ENCODE measurements at regions not wholly inside any gene's neighbourhood (a gene's known extent, or its start where the extent isn't known, plus 50 kb on each side); places are given as distances from the start of the nearest gene placed in this dataset.

- Histone ChIP-seq H3K36me3 (ENCODE audit: insufficient read depth, low read length) (no peaks in the 10 kb centered on the region), H4K20me1 (ENCODE audit: insufficient read depth, low read length) (no peaks in the 10 kb centered on the region), H3K27me3 (ENCODE audit: insufficient read depth, low read length, poor library complexity) (no peaks in the 10 kb centered on the region), H3K27ac (ENCODE audit: low read length) (no peak overlapping the region), H3K4me2 (ENCODE audit: insufficient read depth, low read length) (no peak overlapping the region), H3K79me2 (ENCODE audit: insufficient read depth, low read length) (no peaks in the 10 kb centered on the region), H3K9me3 (ENCODE audit: insufficient read depth, low read length, severe bottlenecking) (no peaks in the 10 kb centered on the region), H3K4me3 (ENCODE audit: low read depth in 1 of 2, low read length in 2 of 2) (no peak overlapping the region), H3K4me1 (ENCODE audit: insufficient read depth, low read length) (peaks cover 35% of the 10 kb centered on the region), H3K9ac (ENCODE audit: low read depth, low read length) (no peak overlapping the region), H2AFZ (ENCODE audit: low read depth, low read length) (no peak overlapping the region)
- TF ChIP-seq CTCF (IDR thresholded peaks at IDR 0.05; ENCODE audit: borderline replicate concordance, extremely low read depth, low read length, poor library complexity, severe bottlenecking) (no peak), EZH2 (IDR thresholded peaks at IDR 0.05; ENCODE audit: borderline replicate concordance, low read depth, low read length, severe bottlenecking) (no peak)
- DNase-seq (no peak), ATAC-seq (ENCODE audit: insufficient read depth, low read depth) (no peak)
Measured at GRCh38 chrX:79078114-79078513, 66.4 kb upstream of the GPR174 start.

GRCh38 chrX:79079477-79079876 lies 65.0 kb upstream of the GPR174 start:
- Histone ChIP-seq H3K9ac (ENCODE audit: low read depth, low read length) (no peak overlapping the region), H3K9me3 (ENCODE audit: insufficient read depth, low read length, severe bottlenecking) (no peaks in the 10 kb centered on the region), H3K27ac (ENCODE audit: low read length) (no peak overlapping the region), H3K4me3 (ENCODE audit: low read depth in 1 of 2, low read length in 2 of 2) (no peak overlapping the region), H4K20me1 (ENCODE audit: insufficient read depth, low read length) (no peaks in the 10 kb centered on the region), H3K4me1 (ENCODE audit: insufficient read depth, low read length) (peaks cover 43% of the 10 kb centered on the region), H3K36me3 (ENCODE audit: insufficient read depth, low read length) (no peaks in the 10 kb centered on the region), H2AFZ (ENCODE audit: low read depth, low read length) (no peak overlapping the region), H3K4me2 (ENCODE audit: insufficient read depth, low read length) (no peak overlapping the region), H3K79me2 (ENCODE audit: insufficient read depth, low read length) (no peaks in the 10 kb centered on the region), H3K27me3 (ENCODE audit: insufficient read depth, low read length, poor library complexity) (no peaks in the 10 kb centered on the region)
- no peak for TF ChIP-seq EZH2 (IDR thresholded peaks at IDR 0.05; ENCODE audit: borderline replicate concordance, low read depth, low read length, severe bottlenecking)
- no peak for TF ChIP-seq CTCF (IDR thresholded peaks at IDR 0.05; ENCODE audit: borderline replicate concordance, extremely low read depth, low read length, poor library complexity, severe bottlenecking)
- no peak for ATAC-seq (ENCODE audit: insufficient read depth, low read depth)
- no peak for DNase-seq

- DNase-seq, result no peak
- no peak for ATAC-seq (ENCODE audit: insufficient read depth, low read depth)
- TF ChIP-seq EZH2 (IDR thresholded peaks at IDR 0.05; ENCODE audit: borderline replicate concordance, low read depth, low read length, severe bottlenecking) (no peak), CTCF (IDR thresholded peaks at IDR 0.05; ENCODE audit: borderline replicate concordance, extremely low read depth, low read length, poor library complexity, severe bottlenecking) (no peak)
- no peak overlapping the region for H3K4me2 ChIP-seq (ENCODE audit: insufficient read depth, low read length)
- H3K27me3 ChIP-seq (ENCODE audit: insufficient read depth, low read length, poor library complexity), result no peaks in the 10 kb centered on the region
- no peak overlapping the region for H3K4me3 ChIP-seq (ENCODE audit: low read depth in 1 of 2, low read length in 2 of 2)
- peaks cover 43% of the 10 kb centered on the region for H3K4me1 ChIP-seq (ENCODE audit: insufficient read depth, low read length)
- 0 out of 2 replicates have a peak overlapping the region, but pooled peaks have one; percentile 26 for H3K27ac ChIP-seq (ENCODE audit: low read length)
- no peak overlapping the region for H3K9ac ChIP-seq (ENCODE audit: low read depth, low read length)
- H4K20me1 ChIP-seq (ENCODE audit: insufficient read depth, low read length), result no peaks in the 10 kb centered on the region
- no peaks in the 10 kb centered on the region for H3K79me2 ChIP-seq (ENCODE audit: insufficient read depth, low read length)
- no peaks in the 10 kb centered on the region for H3K9me3 ChIP-seq (ENCODE audit: insufficient read depth, low read length, severe bottlenecking)
- no peaks in the 10 kb centered on the region for H3K36me3 ChIP-seq (ENCODE audit: insufficient read depth, low read length)
- H2AFZ ChIP-seq (ENCODE audit: low read depth, low read length), result peak overlapping the region; percentile 26
Measured at GRCh38 chrX:79080141-79080540, 64.3 kb upstream of the GPR174 start.
